SU-DHL-6 (cell line): ENCODE measurements at regions not wholly inside any gene's neighbourhood (a gene's known extent, or its start where the extent isn't known, plus 50 kb on each side); places are given as distances from the start of the nearest gene placed in this dataset.

Experiments used
- H2AFZ ChIP-seq: fragments of 200-600 bp; sonication (generic); 2 replicates; pipeline ENCODE4 v1.6.1; 2014; ENCODE audit warnings: low read depth, mild to moderate bottlenecking, moderate library complexity, mixed read lengths, antibody characterized with exemption, low read length; ENCODE audit not compliant: severe bottlenecking
- H3F3A ChIP-seq: fragments of 200-600 bp; shearing (Covaris generic); 2 replicates; pipeline ENCODE4 v1.6.0; 2016; ENCODE audit warnings: antibody characterized with exemption, mild to moderate bottlenecking; ENCODE audit not compliant: insufficient read depth
- H3K27ac ChIP-seq: fragments of 200-600 bp; sonication (generic); 2 replicates; pipeline ENCODE4 v1.5.1; 2016; ENCODE audit warnings: low read depth, mild to moderate bottlenecking, low read length, moderate library complexity, mixed read lengths
- H3K27me3 ChIP-seq: fragments of 200-600 bp; sonication (generic), shearing (Covaris generic); 2 replicates; pipeline ENCODE4 v1.6.0; 2014; ENCODE audit warnings: mild to moderate bottlenecking, low read length
- H3K36me3 ChIP-seq: fragments of 200-600 bp; sonication (generic); 2 replicates; pipeline ENCODE4 v1.6.1; 2014; ENCODE audit warnings: mild to moderate bottlenecking, low read length, mixed read lengths
- H3K4me2 ChIP-seq: fragments of 300-600, 200-600 bp; shearing (Covaris generic), sonication (generic); 2 replicates; pipeline ENCODE4 v1.6.0; 2014; ENCODE audit warnings: low read length, low read depth, mild to moderate bottlenecking; ENCODE audit not compliant: poor library complexity, severe bottlenecking
- H3K4me3 ChIP-seq: fragments of 200-600 bp; sonication (generic); 2 replicates; pipeline ENCODE4 v1.5.1; 2014; ENCODE audit warnings: antibody characterized with exemption, low read length, mild to moderate bottlenecking, mixed read lengths; ENCODE audit not compliant: insufficient read depth, poor library complexity, severe bottlenecking
- H3K79me2 ChIP-seq: fragments of 200-600 bp; sonication (generic); 2 replicates; pipeline ENCODE4 v1.6.1; 2014; ENCODE audit warnings: mild to moderate bottlenecking, low read length, moderate library complexity; ENCODE audit not compliant: insufficient read depth
- H3K9ac ChIP-seq: fragments of 200-600 bp; sonication (generic); 2 replicates; pipeline ENCODE4 v1.7.0; 2014; ENCODE audit warnings: mild to moderate bottlenecking, low read length
- H3K9me2 ChIP-seq: fragments of 200-600 bp; sonication (generic); replicated peaks from 2 replicates; pipeline ENCODE4 v1.6.1; 2014; ENCODE audit warnings: low read length; ENCODE audit not compliant: insufficient read depth
- H3K9me3 ChIP-seq: fragments of 200-600 bp; sonication (generic); 2 replicates; pipeline ENCODE4 v1.6.1; 2014; ENCODE audit warnings: low read length, mixed read lengths; ENCODE audit not compliant: insufficient read depth
- H4K20me1 ChIP-seq: fragments of 200-600 bp; sonication (generic); 2 replicates; pipeline ENCODE4 v1.6.1; 2014; ENCODE audit warnings: low read depth, mild to moderate bottlenecking, antibody characterized with exemption, low read length, moderate library complexity, mixed read lengths
- EZH2phosphoT487 ChIP-seq: fragments of 200-600 bp; sonication (generic), shearing (Covaris generic); conservative IDR thresholded peaks from 2 replicates; pipeline ENCODE4 v1.6.1; 2018; ENCODE audit warnings: mild to moderate bottlenecking, antibody characterized with exemption, low read length, moderate library complexity, mixed read lengths
- TF ChIP-seq, protein P1 (sequence below): fragments of 200-600 bp; sonication (generic); IDR thresholded peaks from one replicate; pipeline ENCODE4 v1.5.1; 2017; ENCODE audit warnings: antibody characterized with exemption, mild to moderate bottlenecking, low read length, moderate library complexity; ENCODE audit not compliant: insufficient read depth, poor library complexity, severe bottlenecking

DNA sequence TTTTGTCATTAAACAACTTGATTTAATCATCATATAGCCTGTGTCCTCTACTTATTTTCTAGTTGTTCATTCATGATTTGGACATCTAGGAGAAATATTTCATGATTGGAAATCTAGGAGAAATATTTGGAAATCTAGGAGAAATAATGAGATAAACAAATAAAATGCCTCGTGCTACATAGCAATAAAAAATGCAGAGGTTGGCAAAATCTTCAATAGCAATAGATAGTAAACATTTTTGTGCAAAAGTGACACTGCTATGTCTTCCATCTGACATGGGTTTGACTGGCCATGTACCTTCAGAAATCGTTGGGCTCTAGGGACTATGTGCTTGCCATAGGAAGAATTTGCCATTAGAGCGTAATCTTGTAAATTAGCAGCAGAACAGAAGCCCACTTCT is 1304.5 kb upstream of the ZEB2 start:
- Histone ChIP-seq H3K4me3 (no peak overlapping the region), H3K36me3 (no peaks in the 10 kb centered on the region), H3K9me3 (no peaks in the 10 kb centered on the region), H3K9ac (no peak overlapping the region), H4K20me1 (no peaks in the 10 kb centered on the region), H2AFZ (no peak overlapping the region), H3K79me2 (no peaks in the 10 kb centered on the region), H3K4me2 (no peak overlapping the region), H3K9me2 (no peaks in the 10 kb centered on the region), H3F3A (no peaks in the 10 kb centered on the region), H3K27ac (no peak overlapping the region), H3K27me3 (no peaks in the 10 kb centered on the region)
- TF ChIP-seq, protein P1, sequence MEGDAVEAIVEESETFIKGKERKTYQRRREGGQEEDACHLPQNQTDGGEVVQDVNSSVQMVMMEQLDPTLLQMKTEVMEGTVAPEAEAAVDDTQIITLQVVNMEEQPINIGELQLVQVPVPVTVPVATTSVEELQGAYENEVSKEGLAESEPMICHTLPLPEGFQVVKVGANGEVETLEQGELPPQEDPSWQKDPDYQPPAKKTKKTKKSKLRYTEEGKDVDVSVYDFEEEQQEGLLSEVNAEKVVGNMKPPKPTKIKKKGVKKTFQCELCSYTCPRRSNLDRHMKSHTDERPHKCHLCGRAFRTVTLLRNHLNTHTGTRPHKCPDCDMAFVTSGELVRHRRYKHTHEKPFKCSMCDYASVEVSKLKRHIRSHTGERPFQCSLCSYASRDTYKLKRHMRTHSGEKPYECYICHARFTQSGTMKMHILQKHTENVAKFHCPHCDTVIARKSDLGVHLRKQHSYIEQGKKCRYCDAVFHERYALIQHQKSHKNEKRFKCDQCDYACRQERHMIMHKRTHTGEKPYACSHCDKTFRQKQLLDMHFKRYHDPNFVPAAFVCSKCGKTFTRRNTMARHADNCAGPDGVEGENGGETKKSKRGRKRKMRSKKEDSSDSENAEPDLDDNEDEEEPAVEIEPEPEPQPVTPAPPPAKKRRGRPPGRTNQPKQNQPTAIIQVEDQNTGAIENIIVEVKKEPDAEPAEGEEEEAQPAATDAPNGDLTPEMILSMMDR = no peak
- TF ChIP-seq EZH2phosphoT487 = no peak

DNA sequence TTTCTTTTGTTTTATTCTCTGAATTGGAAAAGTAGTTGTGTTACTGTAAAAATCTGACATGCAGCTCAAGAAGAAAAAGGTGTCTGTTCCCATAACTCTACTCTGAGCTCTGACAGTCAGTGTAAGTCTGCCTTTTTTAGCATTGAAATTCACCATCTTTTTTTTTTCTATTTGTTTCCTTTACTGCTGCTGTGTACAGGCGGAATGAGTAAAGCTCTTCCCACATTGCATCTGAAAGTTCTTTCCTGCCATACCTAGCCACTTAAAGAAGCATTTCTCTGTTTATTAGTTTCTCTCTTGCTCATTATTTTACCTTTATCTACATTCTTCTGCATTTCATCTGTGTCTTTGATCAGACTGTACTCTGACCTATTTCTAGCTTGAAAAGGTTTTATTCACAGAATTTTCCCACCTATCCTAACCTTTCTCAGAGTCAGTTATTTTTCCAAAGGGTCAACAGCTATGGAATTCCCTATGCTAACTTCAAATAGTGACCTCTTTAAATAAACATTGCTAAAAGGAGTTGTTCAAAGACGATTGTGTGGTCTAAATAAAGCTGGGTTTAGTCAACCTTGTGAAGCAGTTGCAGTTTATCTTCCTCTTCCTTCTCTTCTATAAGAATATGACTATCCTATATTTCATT is 1303.1 kb upstream of the ZEB2 start:
- Histone ChIP-seq H3F3A (no peaks in the 10 kb centered on the region), H4K20me1 (no peaks in the 10 kb centered on the region), H3K79me2 (no peaks in the 10 kb centered on the region), H2AFZ (no peak overlapping the region), H3K4me2 (no peak overlapping the region), H3K9me3 (no peaks in the 10 kb centered on the region), H3K9ac (no peak overlapping the region), H3K4me3 (no peak overlapping the region), H3K9me2 (no peaks in the 10 kb centered on the region), H3K27me3 (no peaks in the 10 kb centered on the region), H3K36me3 (no peaks in the 10 kb centered on the region), H3K27ac (no peak overlapping the region)
- TF ChIP-seq, protein P1 = no peak
- TF ChIP-seq EZH2phosphoT487 = no peak

DNA sequence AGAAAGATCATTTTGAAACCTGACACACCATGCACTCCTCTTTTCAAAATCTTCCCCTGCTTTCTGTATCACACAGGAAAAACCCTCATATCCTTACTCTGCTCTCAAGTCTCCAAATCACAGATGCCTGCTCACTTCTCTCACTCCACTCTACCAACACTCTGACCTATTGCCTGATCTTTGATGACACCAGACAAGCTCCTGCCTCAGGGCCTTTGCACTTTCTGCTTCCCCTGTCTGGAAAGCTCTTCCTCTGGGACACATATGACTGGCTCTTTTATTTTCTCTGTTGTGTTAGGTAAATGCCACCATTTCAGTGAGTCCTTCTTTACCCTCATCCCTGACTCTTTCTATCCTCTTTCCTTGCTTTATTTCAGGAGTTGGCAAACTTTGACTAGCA is 1300.7 kb upstream of the ZEB2 start:
- Histone ChIP-seq H3K4me3 (no peak overlapping the region), H3K4me2 (no peak overlapping the region), H3F3A (no peaks in the 10 kb centered on the region), H3K9me3 (no peaks in the 10 kb centered on the region), H3K9ac (no peak overlapping the region), H3K27ac (no peak overlapping the region), H3K9me2 (no peaks in the 10 kb centered on the region), H2AFZ (no peak overlapping the region), H3K36me3 (no peaks in the 10 kb centered on the region), H3K79me2 (no peaks in the 10 kb centered on the region), H3K27me3 (no peaks in the 10 kb centered on the region), H4K20me1 (no peaks in the 10 kb centered on the region)
- no peak for TF ChIP-seq EZH2phosphoT487
- TF ChIP-seq, protein P1 = no peak
